GM12878 (cell line): ENCODE measurements at regions not wholly inside any gene's neighbourhood (a gene's known extent, or its start where the extent isn't known, plus 50 kb on each side); places are given as distances from the start of the nearest gene placed in this dataset.

Source experiments
- ATAC-seq: fragments of 200-7000 bp; cut with Tn5 transposase; 3 replicates; pipeline ENCODE4 v1.9.1; 2020; ENCODE audit warnings: mild to moderate bottlenecking, moderate library complexity
- BruUV-seq: library from RNA; stranded (reverse); fragments of 400-500 nt; replicated peaks from 2 replicates; lab custom pipeline; 2021; lab: Mats Ljungman, UMichigan
- CTCF ChIA-PET: fragments of 300-600 bp; sonication (Branson Sonifier 250); formaldehyde crosslinking; extraction: SDS; loops from one replicate; lab custom pipeline; 2021; ENCODE audit warnings: inconsistent platforms; lab: Yijun Ruan, JAX
- POLR2A ChIA-PET: fragments of 350-600 bp; formaldehyde crosslinking; extraction: SDS; loops from one replicate; lab custom pipeline; 2021; ENCODE audit warnings: inconsistent platforms; lab: Charles Lee
- RAD21 ChIA-PET: fragments of 300-600 bp; sonication (Branson Sonifier 250); formaldehyde crosslinking; loops from one replicate; lab custom pipeline; 2023; ENCODE audit warnings: antibody characterized with exemption; ENCODE audit not compliant: unreplicated experiment; lab: Charles Lee
- SMC1A ChIA-PET: fragments of 300-600 bp; sonication (Branson Sonifier 250); formaldehyde crosslinking; loops from one replicate; lab custom pipeline; 2023; ENCODE audit not compliant: unreplicated experiment, uncharacterized antibody; lab: Charles Lee
- DNase-seq: peaks from one replicate; pipeline ENCODE4 v3.0.0-alpha.2; 2011; ENCODE audit warnings: low read depth, low spot score
- FAIRE-seq: peaks from 3 replicates; lab custom pipeline; 2011; peaks lifted over from hg19 to GRCh38; lab: Jason Lieb, UNC
- H2AFZ ChIP-seq: 2 replicates; pipeline ENCODE4 v1.6.0; 2011; ENCODE audit warnings: low read depth, low read length, control low read depth; ENCODE audit not compliant: control insufficient read depth
- H3K27ac ChIP-seq: 2 replicates; pipeline ENCODE4 v1.5.1; 2011; ENCODE audit warnings: control low read depth; ENCODE audit not compliant: control insufficient read depth, insufficient read depth
- H3K27me3 ChIP-seq, 2 experiments: replicated peaks in 1 of 2; 2 replicates each; pipeline versions ENCODE4 v1.6.0 to v1.6.1; 2011; ENCODE audit warnings: low read length in 1 of 2; ENCODE audit not compliant: control insufficient read depth in 2 of 2, insufficient read depth in 2 of 2
- H3K36me3 ChIP-seq, 2 experiments: 2 replicates each; pipeline ENCODE4 v1.5.1; 2011; ENCODE audit warnings: low read length in 1 of 2; ENCODE audit not compliant: control insufficient read depth in 2 of 2, insufficient read depth in 2 of 2
- H3K4me1 ChIP-seq: 2 replicates; pipeline ENCODE4 v1.6.1; 2011; ENCODE audit warnings: mild to moderate bottlenecking, low read length, moderate library complexity, mixed read lengths; ENCODE audit not compliant: control insufficient read depth, insufficient read depth
- H3K4me2 ChIP-seq: 2 replicates; pipeline ENCODE4 v1.6.0; 2011; ENCODE audit warnings: control low read depth; ENCODE audit not compliant: control insufficient read depth, insufficient read depth
- H3K4me3 ChIP-seq: fragments of 200-600 bp; sonication (generic); 2 replicates; pipeline ENCODE4 v1.5.1; 2016
- H3K79me2 ChIP-seq: 2 replicates; pipeline ENCODE4 v1.6.0; 2011; ENCODE audit warnings: low read length; ENCODE audit not compliant: control insufficient read depth, insufficient read depth
- H3K9ac ChIP-seq: 2 replicates; pipeline ENCODE4 v1.8.0; 2011; ENCODE audit warnings: low read length, control low read depth, mixed read lengths; ENCODE audit not compliant: control insufficient read depth, insufficient read depth
- H3K9me3 ChIP-seq: replicated peaks from 3 replicates; pipeline ENCODE4 v1.5.1; 2011; ENCODE audit warnings: mild to moderate bottlenecking, low read length; ENCODE audit not compliant: control insufficient read depth, insufficient read depth
- H4K20me1 ChIP-seq: 2 replicates; pipeline ENCODE4 v1.6.0; 2011; ENCODE audit not compliant: control insufficient read depth, insufficient read depth
- ATF3 ChIP-seq: IDR thresholded peaks from 2 replicates; pipeline ENCODE4 v1.6.1; 2011; ENCODE audit warnings: low read depth, mild to moderate bottlenecking, low read length, moderate library complexity, borderline replicate concordance; ENCODE audit errors: extremely low read depth
- CBX3 ChIP-seq: fragments of 200-600 bp; sonication (generic); IDR thresholded peaks from 2 replicates; pipeline ENCODE4 v1.6.1; 2016; ENCODE audit warnings: low read depth, borderline replicate concordance
- CBX5 ChIP-seq: sonication (generic); IDR thresholded peaks from 2 replicates; pipeline ENCODE4 v1.6.1; 2016; ENCODE audit warnings: low read depth, moderate library complexity, mild to moderate bottlenecking, inconsistent platforms
- CUX1 ChIP-seq: IDR thresholded peaks from 2 replicates; pipeline ENCODE4 v1.6.1; 2012; ENCODE audit warnings: improper control_type of control experiment, low read depth, low read length; ENCODE audit not compliant: insufficient replicate concordance
- EGR1 ChIP-seq, 2 experiments: IDR thresholded peaks; 1 replicate in 1 of 2; 2 replicates in 1 of 2; pipeline ENCODE4 v1.6.1; 2011 to 2012; ENCODE audit warnings: low read depth in 2 of 2, low read length in 2 of 2, borderline replicate concordance in 1 of 2, mild to moderate bottlenecking in 1 of 2, moderate library complexity in 1 of 2
- NR2C1 ChIP-seq: fragments of 450-650 bp; IDR thresholded peaks from 2 replicates; pipeline ENCODE4 v1.6.1; 2017; ENCODE audit warnings: antibody characterized with exemption, mild to moderate bottlenecking, moderate library complexity
- POLR2AphosphoS5 ChIP-seq: IDR thresholded peaks from 2 replicates; pipeline ENCODE4 v1.6.1; 2011; ENCODE audit warnings: mild to moderate bottlenecking, low read length, inconsistent platforms
- ZBTB4 ChIP-seq: fragments of 450-650 bp; formaldehyde crosslinking; IDR thresholded peaks from 2 replicates; pipeline ENCODE4 v1.4.0; 2022; ENCODE audit warnings: mild to moderate bottlenecking, moderate library complexity
- ZNF217 ChIP-seq: fragments of 450-650 bp; IDR thresholded peaks from 2 replicates; pipeline ENCODE4 v1.6.1; 2017; ENCODE audit warnings: antibody characterized with exemption, mild to moderate bottlenecking
- ZNF24 ChIP-seq: fragments of 450-650 bp; IDR thresholded peaks from 2 replicates; pipeline ENCODE4 v1.6.1; 2017; ENCODE audit warnings: antibody characterized with exemption, mild to moderate bottlenecking
- WGBS: methylation state at CpG from one replicate; pipeline ENCODE4 v1.1.6; 2016; ENCODE audit warnings: low lambda C conversion rate; ENCODE audit not compliant: insufficient replicate concordance, insufficient coverage; ENCODE audit errors: missing lambda C conversion rate; 5-methylcytosine and 5-hydroxymethylcytosine counted together
- in situ Hi-C: fragments of 300-500 bp; cut with MboI; formaldehyde crosslinking; loops from 9 replicates; pipeline ENCODE4 v1.14.3; 2018; ENCODE audit warnings: mixed read lengths
- intact Hi-C: fragments of 100-400 bp; cut with micrococcal nuclease; formaldehyde crosslinking; loops from one replicate; pipeline ENCODE4 v1.14.2; 2022; ENCODE audit not compliant: unreplicated experiment

- TF ChIP-seq ZBTB4: no peak
Measured at GRCh38 chr1:177710696-177711620, 258.9 kb downstream of the SEC16B start (continued).

GRCh38 chr1:177708406-177708805, 261.5 kb downstream of the SEC16B start:
- FAIRE-seq (no peak), DNase-seq (no peak), ATAC-seq (no peak)
- no TSS peak for BruUV-seq
- ChIA-PET POLR2A (no interaction called here), SMC1A (interaction anchor here (1.1 to 1.7 kb wide), 4 partner anchors 10 to 149 kb away, joined by 3 to 8 read pairs (median 6); no protein-coding TSS in a partner anchor), RAD21 (interaction anchor here (1.3 kb wide), 1 partner anchor 72 kb away, joined by 5 read pairs; no protein-coding TSS in a partner anchor), CTCF (no interaction called here)
- in situ Hi-C loops: no loop called here
- Histone ChIP-seq H3K9me3 (no peaks in the 10 kb centered on the region), H3K27ac (no peak overlapping the region), H3K4me1 (no peaks in the 10 kb centered on the region), H3K4me2 (no peak overlapping the region), H4K20me1 (no peaks in the 10 kb centered on the region), H3K79me2 (no peaks in the 10 kb centered on the region), H3K36me3 (no peaks in the 10 kb centered on the region), H3K27me3 (no peaks in the 10 kb centered on the region), H2AFZ (no peak overlapping the region), H3K9ac (no peak overlapping the region), H3K4me3 (no peak overlapping the region)
- intact Hi-C loops: no loop called here
- TF ChIP-seq CBX5: no peak
- no peak for TF ChIP-seq ATF3
- TF ChIP-seq ZNF24: no peak
- TF ChIP-seq NR2C1: no peak
- no peak for TF ChIP-seq CBX3
- no peak for TF ChIP-seq EGR1 (IDR thresholded peaks at IDR 0.05; ENCODE audit: borderline replicate concordance in 1 of 2, low read depth in 2 of 2, low read length in 2 of 2)
- no peak for TF ChIP-seq ZNF217
- no peak for TF ChIP-seq POLR2AphosphoS5
- TF ChIP-seq CUX1: no peak
- 26% methylated on average over 5 of the region's 5 CpGs for WGBS
